Islet of Langerhans (tissue), 1 donor: ENCODE measurements at regions not wholly inside any gene's neighbourhood (a gene's known extent, or its start where the extent isn't known, plus 50 kb on each side); places are given as distances from the start of the nearest gene placed in this dataset.
"Not testable (repeated sequence)": the region's sequence is repeated elsewhere in the genome, so short reads cannot be mapped to it uniquely, and the experiment has no call there.

Experiments used
- FAIRE-seq: peaks from one replicate; lab custom pipeline; 2011; peaks lifted over from hg19 to GRCh38; lab: Jason Lieb, UNC

DNA sequence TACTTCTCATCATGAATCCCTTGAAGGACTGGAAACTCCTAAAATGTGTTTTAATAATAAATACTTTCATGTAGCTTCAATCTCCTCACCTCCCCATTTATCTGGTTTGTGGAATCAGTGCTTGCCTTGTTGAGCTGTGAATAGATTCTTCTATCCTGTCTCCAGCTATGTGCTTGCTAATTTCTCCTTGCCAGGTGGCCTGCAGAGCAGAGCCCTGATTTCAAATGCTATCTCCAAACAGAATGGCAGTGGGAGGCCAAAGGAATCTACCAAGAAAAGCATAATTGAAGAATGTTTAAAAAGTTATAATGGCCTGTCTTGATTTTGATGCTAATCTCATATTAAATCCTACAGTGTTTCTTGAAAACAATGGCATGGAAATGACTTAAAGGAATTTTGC is 309.3 kb upstream of the CHORDC1 start:
- FAIRE-seq: no peak

DNA sequence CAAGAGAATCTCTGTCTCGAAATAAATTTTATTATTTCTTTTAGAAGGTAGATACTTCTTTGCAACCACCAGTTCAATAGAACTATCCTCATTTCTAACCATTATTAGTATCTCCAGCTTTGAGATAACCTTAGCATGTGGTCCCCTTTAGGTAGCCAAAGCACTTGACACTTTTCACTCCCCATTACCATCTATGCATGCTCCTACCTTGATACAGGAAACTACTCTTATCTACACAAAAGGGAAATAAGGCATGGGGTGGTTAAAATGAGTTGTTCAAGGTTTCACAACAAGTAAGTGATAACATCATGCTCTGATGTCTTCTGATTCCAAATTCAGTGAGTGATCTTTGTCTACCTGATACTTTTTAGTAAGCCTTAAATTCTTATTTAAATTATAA is 308.2 kb upstream of the CHORDC1 start:
- no peak for FAIRE-seq

DNA sequence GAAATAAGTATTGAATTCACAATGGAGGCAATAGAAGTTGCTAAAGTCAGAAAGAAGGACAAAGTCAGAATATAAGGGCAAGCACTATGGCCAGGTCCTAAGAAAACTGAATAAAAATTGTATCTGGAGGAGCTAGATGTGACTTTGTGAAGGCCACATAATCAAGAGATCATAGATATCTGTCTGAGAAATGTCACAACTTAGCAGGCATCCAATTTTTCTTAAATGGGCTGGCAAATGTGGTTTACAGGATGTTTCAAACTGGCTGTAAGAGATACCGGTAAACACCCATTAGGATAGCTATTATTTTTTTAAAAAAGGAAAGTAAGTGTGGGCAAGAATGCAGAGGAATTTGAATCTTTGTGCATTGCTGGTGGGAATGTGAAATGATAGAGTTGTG is 303.1 kb upstream of the CHORDC1 start:
- FAIRE-seq: no peak

DNA sequence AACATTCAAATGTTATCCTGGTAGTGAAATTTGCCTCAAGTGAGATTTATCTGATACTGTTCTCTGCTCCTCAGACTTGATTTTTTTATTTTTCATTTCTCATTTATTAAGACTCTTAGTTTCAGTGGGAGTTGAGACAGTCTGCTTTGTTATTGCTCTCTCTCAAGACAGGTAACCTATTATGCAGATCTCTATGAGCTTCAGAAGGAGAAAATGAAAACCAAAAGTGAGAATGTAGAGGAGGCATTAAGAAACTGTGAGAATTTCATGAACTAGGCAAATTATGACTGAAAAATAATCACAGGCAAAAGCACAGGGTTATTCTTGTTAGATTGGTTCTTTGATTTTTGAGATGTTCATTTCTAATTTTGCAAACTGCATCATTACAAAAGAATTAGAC is 290.0 kb upstream of the CHORDC1 start:
- no peak for FAIRE-seq

DNA sequence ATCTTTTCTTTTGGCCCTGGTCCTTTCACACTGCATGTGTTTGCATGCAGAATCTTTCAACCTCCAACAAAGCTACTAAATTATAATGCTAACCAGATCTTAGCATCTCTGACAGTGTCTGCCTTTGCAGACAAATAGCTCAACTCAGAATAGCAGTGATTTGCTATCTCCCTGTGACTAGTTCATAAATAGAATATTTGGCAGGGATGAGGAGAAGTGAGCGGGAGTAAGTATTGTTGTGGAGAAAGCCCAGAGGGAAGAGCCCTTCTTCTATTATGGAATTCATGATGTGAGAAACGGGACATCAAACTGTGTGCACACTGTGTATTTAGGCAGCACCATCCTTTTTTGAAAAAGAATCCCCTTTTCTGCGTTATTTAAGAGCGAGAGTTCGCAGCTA is 288.0 kb upstream of the CHORDC1 start:
- FAIRE-seq: no peak

DNA sequence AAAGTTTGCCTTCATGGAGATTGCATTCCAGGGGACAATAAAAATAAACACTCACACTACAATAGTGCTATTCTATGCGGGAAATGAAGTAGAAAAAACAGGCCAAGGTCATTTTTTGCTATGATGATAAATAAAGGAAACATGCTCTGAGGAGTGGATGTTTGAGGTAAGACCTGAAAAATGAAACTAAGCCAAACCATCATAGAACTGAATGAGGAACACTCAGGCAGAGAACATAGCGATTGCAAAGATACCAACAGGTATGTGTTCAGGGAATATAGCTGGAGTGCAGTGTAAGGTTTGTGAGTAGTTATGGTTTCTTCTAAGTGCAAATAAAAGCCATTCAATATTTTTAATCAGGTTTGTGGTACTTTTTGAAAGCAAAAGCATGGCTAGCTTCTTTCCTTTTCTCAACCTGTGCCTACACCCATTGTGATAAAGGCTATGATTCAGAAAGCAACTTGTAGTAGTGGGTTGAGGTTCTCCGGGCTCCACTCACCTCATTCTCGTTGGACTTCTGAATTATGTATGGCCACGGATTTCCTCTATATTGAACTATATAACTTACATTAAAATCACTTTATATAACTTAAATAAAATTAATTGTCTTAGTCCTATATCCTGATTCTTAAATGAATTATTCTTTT is 278.2 kb upstream of the CHORDC1 start:
- no peak for FAIRE-seq

DNA sequence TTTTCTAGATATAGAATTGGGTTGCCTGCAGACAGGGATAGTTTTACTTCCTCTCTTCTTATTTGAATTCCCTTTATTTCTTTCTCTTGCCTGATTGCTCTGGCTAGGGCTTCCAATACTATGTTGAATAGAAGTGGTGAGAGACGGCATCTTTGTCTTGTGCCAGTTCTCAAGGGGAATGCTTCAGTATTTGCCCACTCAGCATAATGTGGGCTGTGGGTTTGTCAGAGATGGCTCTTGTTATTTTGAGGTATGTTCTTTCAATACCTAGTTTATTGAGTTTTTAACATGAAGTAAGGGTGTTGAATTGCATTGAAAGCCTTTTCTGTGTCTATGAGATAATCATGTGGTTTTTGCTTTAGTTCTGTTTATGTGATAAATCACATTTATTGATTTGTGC is 273.9 kb upstream of the CHORDC1 start:
- no peak for FAIRE-seq

DNA sequence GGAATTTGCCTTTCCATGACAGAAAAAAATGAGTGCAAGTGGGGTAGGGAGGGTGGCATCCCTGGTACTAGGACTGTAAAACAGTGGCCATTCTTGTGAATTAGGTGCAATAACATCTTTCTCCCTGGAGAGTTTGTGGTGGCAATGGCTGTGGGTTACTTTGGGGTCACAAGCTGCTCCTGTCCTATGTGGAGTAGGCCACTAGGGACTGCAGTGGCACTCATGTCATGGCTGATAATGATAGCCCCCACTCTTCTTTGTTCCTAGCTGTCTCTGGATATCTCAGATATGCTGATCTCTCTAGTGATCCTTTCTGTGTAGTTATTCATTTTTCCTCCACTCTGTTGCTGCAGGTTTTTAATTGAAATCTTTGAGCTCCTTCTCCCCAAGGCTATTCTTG is 270.5 kb upstream of the CHORDC1 start:
- no peak for FAIRE-seq

DNA sequence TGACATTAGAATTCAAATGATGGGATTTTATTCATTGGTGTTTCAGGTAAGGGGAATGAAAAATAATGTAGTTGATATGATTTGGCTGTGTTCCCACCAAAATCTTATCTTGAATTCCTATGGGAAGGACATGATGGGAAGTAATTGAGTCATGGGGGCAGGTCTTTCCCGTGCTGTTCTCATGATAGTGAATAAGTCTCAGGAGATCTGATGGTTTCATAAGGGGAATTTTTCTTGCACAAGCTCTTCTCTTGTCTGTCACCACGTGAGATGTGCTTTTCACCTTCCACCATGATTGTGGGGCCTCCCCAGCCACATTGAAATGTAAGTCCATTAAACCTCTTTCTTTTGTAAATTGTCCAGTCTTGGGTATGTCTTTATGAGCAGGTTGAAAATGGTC is 268.6 kb upstream of the CHORDC1 start:
- FAIRE-seq: no peak

DNA sequence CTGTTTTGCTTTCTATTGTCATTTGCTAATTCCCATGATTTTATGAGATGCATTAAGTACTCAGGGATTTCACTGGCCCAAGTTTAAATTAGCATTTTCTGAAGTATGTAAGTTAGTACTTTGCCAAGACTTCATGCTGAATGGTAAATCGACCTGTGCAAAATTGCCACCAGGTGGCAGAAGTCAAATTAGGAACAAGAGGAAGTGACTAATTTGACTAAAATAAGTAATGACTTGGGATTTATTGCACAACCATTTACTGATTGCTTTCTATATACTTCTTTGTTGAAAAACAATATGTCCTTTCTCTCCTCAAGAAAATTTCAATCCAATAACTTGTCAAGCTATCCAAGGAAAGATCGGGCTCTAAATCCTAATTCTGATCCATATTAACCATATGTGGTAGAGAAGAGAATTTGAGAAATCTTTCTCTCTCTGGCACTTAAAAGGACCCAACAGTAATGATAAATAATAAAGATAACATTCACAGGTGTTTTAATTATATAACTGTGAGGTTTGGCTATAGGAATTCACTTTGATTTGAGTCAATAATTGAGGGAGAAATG is 253.7 kb upstream of the CHORDC1 start:
- FAIRE-seq: peak; percentile 78

DNA sequence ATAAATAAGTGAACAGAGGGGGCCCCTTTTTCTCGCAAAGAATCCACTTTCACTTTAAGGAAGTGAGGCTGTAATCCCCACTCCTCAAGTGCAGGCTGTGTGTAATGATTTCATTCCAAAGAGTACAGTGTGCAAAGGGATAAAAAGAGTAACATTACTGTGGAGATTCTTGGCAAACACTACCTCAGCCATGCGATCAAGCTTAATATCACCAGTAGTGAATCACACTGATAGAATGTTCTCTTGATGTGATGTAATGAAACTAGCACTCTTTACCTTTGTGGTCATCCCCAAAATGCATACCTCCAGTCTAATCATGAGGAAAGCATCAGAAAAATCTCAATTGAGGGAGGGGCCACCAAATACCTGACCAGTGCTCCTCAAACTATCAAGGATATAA is 246.1 kb upstream of the CHORDC1 start:
- FAIRE-seq: no peak

DNA sequence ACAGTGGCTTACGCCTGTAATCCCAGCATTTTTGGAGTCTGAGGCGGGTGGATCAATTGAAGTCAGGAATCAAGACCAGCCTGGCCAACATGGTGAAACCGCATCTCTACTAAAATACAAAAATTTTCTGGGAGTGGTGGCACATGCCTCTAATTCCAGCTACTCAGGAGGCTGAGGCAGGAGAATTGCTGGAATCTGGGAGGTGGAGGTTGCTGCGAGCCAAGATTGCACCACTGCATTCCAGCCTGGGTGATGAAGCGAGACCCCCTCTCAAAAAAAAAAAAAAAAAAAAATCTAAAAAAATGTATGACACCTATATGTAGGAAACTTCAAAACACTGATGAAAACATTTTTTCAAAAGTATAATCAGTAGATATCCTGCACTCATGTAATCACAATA is 242.7 kb upstream of the CHORDC1 start:
- no peak for FAIRE-seq

DNA sequence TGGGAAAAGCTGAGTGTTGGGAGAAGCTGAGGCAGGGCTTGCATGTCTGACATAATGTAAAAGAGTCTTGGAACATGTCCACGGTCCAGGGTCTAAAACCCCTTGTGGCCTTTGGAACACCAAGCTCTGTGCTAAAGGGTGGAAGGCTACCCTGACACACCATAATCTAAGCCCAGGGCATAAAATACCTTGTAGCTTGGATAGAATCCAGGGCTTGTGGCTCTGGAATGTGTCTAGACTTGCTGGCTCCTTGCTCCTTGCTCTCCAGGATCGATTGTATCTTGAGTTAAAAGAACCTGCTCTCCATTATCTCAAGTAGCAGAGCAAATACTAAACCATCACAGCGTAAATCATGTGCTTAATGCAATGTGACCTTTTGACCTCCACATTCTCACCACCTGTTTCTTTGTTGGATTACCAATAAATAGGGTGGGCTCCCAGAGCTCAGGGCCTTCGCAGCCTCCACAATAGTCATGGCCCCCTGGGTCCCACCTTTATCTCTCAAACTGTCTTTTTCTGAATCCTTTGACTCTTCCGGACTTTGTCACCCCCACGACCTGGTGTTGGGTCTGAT is 232.6 kb upstream of the CHORDC1 start:
- FAIRE-seq: not testable (repeated sequence)

DNA sequence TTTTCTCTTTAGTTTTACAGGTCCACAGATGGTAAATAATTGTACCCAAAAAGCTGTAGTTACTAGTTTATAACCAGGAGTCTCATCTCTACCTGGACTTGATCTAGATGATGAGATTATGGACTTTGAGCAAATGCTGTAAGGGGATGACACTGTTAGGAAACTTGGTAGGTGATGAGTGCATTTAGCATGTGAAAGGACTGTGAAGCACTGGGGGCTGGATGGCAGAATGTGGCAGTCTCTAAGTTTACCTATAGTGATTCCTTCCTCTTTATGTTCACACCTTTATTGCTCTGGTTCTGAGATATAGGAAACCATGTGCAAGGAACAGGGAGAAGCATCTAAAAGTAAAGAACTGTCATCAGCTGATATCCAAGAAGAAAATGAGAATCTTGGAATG is 230.7 kb upstream of the CHORDC1 start:
- no peak for FAIRE-seq

DNA sequence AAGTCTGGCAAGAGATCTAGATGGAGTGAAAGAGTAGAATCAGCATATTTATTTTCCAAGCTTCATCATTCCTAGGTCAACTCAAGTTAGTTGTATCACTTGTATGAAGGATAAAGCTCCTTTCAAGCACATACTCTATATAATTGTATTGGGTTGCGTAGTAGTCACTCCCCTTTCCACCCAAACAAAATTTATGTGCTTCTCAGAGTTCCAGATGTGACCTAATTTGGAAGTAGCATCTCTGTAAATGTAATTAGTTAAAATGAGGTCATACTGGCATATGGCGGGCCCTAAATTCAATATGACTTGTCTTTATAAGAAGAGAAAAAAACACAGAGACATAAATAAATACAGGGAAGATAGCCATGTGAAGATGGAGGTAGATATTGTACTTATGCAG is 226.8 kb upstream of the CHORDC1 start:
- no peak for FAIRE-seq

DNA sequence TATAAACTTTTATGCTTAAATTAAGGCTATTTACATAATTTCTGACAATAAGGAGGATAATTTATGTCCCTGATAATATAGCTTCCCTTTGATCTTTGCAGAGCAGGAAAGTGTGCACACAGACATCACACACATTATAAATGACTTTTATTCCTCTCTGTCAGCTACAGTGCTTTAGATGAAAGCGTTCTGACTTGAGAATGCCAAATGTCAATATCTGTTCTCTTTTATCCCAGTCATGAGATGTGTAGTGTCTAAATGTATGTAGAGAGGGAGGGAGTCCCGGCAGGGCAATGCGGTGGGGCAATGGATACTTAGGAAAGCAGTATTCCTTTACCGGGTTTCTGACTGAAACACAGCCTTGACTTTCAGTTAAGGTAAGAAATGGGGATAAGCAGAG is 225.4 kb upstream of the CHORDC1 start:
- no peak for FAIRE-seq

DNA sequence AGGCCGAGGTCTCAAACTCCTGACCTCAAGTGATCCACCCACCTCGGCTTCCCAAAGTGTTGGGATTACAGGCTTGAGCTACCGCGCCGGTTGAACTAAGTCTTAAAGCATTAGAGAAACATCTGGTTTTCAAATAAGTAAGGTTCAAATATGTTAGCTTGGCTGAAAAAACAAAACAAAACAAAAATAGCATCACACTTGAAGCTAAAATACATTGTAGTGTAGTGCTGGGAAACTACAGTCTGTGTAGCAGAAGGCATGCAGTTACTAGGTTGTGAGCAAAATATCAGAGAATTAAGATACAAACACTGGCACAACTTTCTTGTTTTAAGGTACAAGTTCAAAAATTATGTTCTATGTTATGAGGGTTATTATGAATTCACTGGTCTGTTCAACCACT is 224.8 kb upstream of the CHORDC1 start:
- FAIRE-seq: no peak

DNA sequence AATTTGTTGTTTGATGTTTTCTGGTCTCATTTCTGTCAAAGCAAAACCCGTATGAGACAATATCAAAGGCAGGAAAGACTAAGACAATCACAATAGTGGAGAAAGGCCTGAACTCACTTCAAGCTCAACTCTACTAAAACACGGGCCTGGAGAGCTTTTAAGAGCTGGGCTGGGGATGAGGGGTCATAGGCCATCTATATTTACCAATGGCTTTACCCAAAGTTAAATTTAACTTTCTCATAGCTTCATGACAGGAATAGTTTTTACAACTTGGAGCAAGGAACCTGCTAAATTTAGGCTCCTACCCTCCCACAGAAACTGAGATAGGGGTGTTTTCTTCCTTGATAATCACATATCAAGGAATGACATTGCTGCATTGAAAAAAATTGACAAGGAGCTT is 223.4 kb upstream of the CHORDC1 start:
- FAIRE-seq: no peak

DNA sequence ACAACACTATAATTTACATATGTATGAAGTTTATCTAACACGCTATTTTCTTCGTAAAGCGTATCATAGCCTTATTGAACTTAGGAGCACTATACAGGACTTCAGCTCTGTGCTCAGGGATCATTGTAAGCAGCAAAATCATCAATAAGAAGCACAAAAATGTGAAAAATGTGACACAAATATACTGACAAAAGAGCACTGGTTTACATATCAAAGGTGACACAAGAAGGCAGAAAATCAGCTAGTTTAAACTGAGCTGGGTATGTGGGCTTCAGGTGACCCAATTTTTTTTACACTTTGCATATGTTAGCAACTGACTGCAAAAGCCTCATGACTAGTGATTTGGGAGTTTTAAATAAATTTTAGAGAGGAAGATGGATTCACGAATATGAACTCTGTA is 215.2 kb upstream of the CHORDC1 start:
- FAIRE-seq: no peak

DNA sequence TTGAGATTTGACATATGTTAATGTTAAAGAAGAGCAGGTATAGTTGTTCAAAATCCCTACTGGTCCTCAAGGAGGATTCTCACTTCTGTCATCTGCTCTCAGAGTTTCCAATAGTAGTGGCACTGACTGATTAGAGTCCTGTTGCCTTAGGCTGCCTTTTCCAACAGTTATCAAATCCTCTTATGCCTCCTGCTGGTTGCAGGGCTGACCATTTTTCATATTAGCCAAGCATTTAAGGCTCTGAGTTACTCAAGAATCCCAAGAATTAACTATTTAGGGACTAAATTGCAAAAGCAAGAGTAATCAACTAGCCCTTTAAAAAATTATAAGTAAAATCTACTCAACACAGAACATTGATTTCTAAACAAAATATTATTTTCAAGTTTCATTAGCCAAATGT is 212.0 kb upstream of the CHORDC1 start:
- FAIRE-seq: no peak

DNA sequence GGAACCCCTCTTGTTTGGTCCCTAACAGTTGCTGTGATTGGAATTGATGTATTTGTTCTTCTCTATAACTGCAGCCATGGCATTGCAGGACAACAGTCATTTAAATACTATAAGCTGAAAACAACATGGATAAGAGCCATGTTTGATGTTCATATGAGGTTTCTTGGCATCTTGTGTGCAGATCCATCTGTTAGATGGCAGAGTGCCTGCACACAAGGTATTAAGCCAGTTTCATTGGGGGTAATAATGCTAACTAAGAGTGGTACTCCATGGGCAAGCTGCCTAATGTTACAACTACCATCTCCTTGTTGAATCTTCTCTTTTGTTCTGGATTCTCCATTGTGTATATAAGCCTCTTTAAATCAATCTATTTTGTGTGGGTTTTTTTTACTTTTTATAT is 206.0 kb upstream of the CHORDC1 start:
- no peak for FAIRE-seq

DNA sequence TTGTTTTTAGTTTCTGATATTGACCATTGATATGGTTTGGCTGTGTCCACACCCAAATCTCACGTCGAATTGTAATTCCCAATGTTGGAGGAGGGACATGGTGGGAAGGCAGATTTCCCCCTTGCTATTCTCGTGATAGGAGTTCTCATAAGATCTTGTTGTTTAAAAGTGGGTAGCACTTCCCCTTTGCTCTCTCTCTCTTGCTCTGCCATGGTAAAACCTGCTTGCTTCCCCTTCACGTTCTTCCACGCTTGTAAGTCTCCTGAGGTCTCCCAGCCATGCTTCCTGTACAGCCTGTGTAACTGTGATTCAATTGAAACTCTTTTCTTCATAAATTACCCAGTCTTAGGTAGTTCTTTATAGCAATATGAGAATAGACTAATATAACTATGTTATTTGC is 203.6 kb upstream of the CHORDC1 start:
- FAIRE-seq: no peak

DNA sequence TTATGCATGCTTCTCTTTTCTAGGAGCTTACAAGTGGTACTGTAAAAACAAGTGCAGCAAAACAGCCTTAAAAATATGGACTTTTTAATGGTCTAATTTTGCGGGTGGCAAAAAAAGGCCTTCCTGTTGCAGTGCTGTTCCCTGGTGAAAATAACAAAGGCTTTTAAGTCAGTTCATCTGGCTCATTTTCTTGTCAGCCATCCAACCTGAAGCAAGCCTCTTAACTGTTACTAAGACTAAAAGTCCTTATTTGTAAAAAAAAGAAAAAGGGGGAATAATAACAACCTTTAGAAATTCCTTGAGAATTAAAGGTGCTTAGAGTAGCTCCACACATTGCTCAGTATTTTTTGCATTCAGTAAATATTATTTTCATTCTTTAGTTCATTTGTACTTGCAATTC is 200.5 kb upstream of the CHORDC1 start:
- FAIRE-seq: no peak

DNA sequence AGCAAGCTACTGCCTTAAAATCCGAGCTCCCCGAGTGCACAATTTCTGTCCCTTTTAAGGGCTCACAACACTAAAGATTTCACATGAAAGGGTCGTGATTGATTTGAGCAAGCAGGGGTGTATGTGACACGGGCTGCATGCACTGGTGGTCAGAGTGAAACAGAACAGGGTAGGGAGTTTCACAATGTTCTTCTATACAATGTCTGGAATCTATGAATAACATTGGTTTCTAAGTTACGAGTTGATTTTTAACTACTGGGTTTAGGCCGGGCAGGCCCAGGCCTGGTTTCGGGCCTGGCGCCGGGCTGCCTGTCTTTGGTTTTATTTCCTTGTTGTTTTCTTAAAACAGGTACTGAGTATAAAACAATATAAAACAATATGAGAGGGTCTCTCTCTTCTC is 199.9 kb upstream of the CHORDC1 start:
- FAIRE-seq: not testable (repeated sequence)
